Smooth muscle cell (in vitro differentiated cells): ENCODE measurements at regions not wholly inside any gene's neighbourhood (a gene's known extent, or its start where the extent isn't known, plus 50 kb on each side); places are given as distances from the start of the nearest gene placed in this dataset.

Source experiments
- DNase-seq: peaks from one replicate; lab custom pipeline; 2025; ENCODE audit not compliant: unreplicated experiment; lab: John Stamatoyannopoulos, UW
- H2AFZ ChIP-seq: fragments of 200-600 bp; sonication (generic); 2 replicates; pipeline ENCODE4 v1.6.0; 2016; ENCODE audit warnings: antibody characterized with exemption, low read depth, mild to moderate bottlenecking
- H3F3A ChIP-seq: fragments of 200-600 bp; sonication (generic); 2 replicates; pipeline ENCODE4 v1.6.0; 2017; ENCODE audit warnings: antibody characterized with exemption, low read depth
- H3K27ac ChIP-seq: fragments of 200-600 bp; sonication (generic); 2 replicates; pipeline ENCODE4 v1.5.1; 2016; ENCODE audit warnings: low read depth, mild to moderate bottlenecking
- H3K27me3 ChIP-seq: fragments of 200-600 bp; sonication (generic); 2 replicates; pipeline ENCODE4 v1.6.1; 2016; ENCODE audit warnings: low read depth, mild to moderate bottlenecking
- H3K36me3 ChIP-seq: fragments of 200-600 bp; sonication (generic); 2 replicates; pipeline ENCODE4 v1.5.1; 2016; ENCODE audit warnings: low read depth
- H3K4me1 ChIP-seq: fragments of 200-600 bp; sonication (generic); 2 replicates; pipeline ENCODE4 v1.5.1; 2016; ENCODE audit warnings: low read depth
- H3K4me2 ChIP-seq: fragments of 200-600 bp; sonication (generic); 2 replicates; pipeline ENCODE4 v1.6.0; 2016; ENCODE audit warnings: mild to moderate bottlenecking
- H3K4me3 ChIP-seq: fragments of 200-600 bp; sonication (generic); 2 replicates; pipeline ENCODE4 v1.5.1; 2016; ENCODE audit warnings: mild to moderate bottlenecking
- H3K79me2 ChIP-seq: fragments of 200-600 bp; sonication (generic); 2 replicates; pipeline ENCODE4 v1.6.0; 2016; ENCODE audit warnings: low read depth, mild to moderate bottlenecking
- H3K9ac ChIP-seq: fragments of 200-600 bp; sonication (generic); 2 replicates; pipeline ENCODE4 v1.6.0; 2016; ENCODE audit warnings: low read depth
- H3K9me3 ChIP-seq: fragments of 200-600 bp; sonication (generic); replicated peaks from 2 replicates; pipeline ENCODE4 v1.5.1; 2016; ENCODE audit warnings: low read depth
- H4K20me1 ChIP-seq: fragments of 200-600 bp; sonication (generic); 2 replicates; pipeline ENCODE4 v1.6.0; 2016; ENCODE audit warnings: low read depth
- WGBS: methylation state at CpG from one replicate; pipeline ENCODE4 v1.1.7; 2016; ENCODE audit warnings: low lambda C conversion rate; 5-methylcytosine and 5-hydroxymethylcytosine counted together
- TF ChIP-seq, protein P1 (sequence below): fragments of 200-600 bp; sonication (generic); IDR thresholded peaks from 2 replicates; pipeline ENCODE4 v1.5.1; 2017; ENCODE audit warnings: borderline replicate concordance, mild to moderate bottlenecking, antibody characterized with exemption; ENCODE audit not compliant: insufficient read depth, poor library complexity, severe bottlenecking

DNA sequence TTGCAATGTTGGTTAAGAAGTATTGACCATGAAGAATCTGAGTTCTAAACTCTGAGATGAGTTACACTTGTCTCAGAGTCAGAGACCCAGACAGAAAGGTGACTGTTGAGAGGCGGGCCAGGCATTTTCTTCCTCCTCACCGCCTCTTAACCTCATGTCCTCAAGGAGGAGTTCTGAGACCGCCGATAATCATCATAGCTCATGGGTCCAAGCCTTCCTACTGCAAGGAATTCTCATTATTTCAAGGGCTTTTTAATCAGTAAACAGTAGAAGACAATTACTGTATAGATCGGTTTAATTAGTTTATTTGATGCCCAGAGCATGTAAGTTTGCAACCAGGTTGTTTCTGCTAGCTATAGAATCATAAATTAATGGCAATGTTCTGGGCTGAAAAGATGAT lies 382.4 kb upstream of the MMS22L start:
- Histone ChIP-seq H3F3A (no peaks in the 10 kb centered on the region), H3K36me3 (no peaks in the 10 kb centered on the region), H4K20me1 (no peaks in the 10 kb centered on the region), H3K4me1 (peaks cover 18% of the 10 kb centered on the region), H3K27ac (no peak overlapping the region), H3K9ac (no peak overlapping the region), H3K4me2 (no peak overlapping the region), H3K9me3 (no peaks in the 10 kb centered on the region), H3K79me2 (no peaks in the 10 kb centered on the region), H3K4me3 (no peak overlapping the region), H3K27me3 (peaks cover 4% of the 10 kb centered on the region), H2AFZ (no peak overlapping the region)
- 83% methylated on average over 5 of the region's 5 CpGs for WGBS
- DNase-seq = no peak
- TF ChIP-seq, protein P1, sequence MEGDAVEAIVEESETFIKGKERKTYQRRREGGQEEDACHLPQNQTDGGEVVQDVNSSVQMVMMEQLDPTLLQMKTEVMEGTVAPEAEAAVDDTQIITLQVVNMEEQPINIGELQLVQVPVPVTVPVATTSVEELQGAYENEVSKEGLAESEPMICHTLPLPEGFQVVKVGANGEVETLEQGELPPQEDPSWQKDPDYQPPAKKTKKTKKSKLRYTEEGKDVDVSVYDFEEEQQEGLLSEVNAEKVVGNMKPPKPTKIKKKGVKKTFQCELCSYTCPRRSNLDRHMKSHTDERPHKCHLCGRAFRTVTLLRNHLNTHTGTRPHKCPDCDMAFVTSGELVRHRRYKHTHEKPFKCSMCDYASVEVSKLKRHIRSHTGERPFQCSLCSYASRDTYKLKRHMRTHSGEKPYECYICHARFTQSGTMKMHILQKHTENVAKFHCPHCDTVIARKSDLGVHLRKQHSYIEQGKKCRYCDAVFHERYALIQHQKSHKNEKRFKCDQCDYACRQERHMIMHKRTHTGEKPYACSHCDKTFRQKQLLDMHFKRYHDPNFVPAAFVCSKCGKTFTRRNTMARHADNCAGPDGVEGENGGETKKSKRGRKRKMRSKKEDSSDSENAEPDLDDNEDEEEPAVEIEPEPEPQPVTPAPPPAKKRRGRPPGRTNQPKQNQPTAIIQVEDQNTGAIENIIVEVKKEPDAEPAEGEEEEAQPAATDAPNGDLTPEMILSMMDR = no peak

DNA sequence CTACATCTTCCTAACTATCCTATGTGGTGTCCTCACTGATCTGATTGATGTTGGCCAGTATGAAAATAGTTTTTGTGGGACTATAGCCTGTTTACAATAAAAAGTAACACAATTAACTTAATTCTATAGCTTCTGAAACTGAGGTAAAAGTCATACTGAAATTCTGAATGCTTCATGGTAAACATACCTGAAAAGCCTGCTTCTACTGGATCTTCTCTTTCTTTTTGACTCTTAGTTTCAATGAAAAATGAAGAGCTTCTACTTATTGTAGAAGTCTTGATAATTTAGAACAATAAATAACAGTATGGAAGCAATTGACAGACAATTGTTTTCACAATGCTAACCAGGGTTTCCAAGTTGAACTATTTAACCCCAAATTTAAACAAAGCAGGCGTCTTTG lies 383.9 kb upstream of the MMS22L start:
- Histone ChIP-seq H3K4me1 (peaks cover 18% of the 10 kb centered on the region), H3K27me3 (peaks cover 4% of the 10 kb centered on the region), H3K9ac (no peak overlapping the region), H3K79me2 (no peaks in the 10 kb centered on the region), H3K9me3 (no peaks in the 10 kb centered on the region), H4K20me1 (no peaks in the 10 kb centered on the region), H3K4me2 (no peak overlapping the region), H3F3A (no peaks in the 10 kb centered on the region), H3K4me3 (no peak overlapping the region), H2AFZ (no peak overlapping the region), H3K27ac (no peak overlapping the region), H3K36me3 (no peaks in the 10 kb centered on the region)
- TF ChIP-seq, protein P1 = no peak
- 96% methylated on average over 1 of the region's 1 CpG for WGBS
- DNase-seq = no peak

DNA sequence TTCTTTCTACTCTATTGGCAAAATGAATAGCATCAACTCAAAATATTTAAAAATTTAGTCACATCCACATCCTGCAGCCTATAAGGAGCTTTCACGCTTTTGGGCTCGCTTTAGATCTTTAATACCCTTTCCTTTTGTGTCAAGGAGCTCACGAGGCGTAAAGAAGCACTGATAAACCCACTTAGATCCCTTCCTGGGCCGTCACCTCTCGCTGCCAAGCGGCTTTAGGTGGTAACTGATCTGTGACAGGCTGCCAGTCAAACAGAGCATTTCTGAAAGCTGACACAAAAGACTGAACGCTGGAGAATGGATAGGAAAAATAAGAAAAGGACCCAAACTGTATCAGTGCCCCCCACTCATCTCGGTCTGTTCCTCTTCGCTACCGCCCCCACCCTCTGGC lies 385.7 kb upstream of the MMS22L start:
- 50% methylated on average over 11 of the region's 11 CpGs for WGBS
- TF ChIP-seq, protein P1 = no peak
- Histone ChIP-seq H3K4me1 (peaks cover 18% of the 10 kb centered on the region), H4K20me1 (no peaks in the 10 kb centered on the region), H3K9me3 (no peaks in the 10 kb centered on the region), H3K36me3 (no peaks in the 10 kb centered on the region), H3K9ac (no peak overlapping the region), H3F3A (no peaks in the 10 kb centered on the region), H3K4me2 (peak overlapping the region; percentile 70), H3K27ac (no peak overlapping the region), H3K79me2 (no peaks in the 10 kb centered on the region), H2AFZ (peak overlapping the region; percentile 61), H3K4me3 (no peak overlapping the region), H3K27me3 (no peaks in the 10 kb centered on the region)
- DNase-seq = no peak

DNA sequence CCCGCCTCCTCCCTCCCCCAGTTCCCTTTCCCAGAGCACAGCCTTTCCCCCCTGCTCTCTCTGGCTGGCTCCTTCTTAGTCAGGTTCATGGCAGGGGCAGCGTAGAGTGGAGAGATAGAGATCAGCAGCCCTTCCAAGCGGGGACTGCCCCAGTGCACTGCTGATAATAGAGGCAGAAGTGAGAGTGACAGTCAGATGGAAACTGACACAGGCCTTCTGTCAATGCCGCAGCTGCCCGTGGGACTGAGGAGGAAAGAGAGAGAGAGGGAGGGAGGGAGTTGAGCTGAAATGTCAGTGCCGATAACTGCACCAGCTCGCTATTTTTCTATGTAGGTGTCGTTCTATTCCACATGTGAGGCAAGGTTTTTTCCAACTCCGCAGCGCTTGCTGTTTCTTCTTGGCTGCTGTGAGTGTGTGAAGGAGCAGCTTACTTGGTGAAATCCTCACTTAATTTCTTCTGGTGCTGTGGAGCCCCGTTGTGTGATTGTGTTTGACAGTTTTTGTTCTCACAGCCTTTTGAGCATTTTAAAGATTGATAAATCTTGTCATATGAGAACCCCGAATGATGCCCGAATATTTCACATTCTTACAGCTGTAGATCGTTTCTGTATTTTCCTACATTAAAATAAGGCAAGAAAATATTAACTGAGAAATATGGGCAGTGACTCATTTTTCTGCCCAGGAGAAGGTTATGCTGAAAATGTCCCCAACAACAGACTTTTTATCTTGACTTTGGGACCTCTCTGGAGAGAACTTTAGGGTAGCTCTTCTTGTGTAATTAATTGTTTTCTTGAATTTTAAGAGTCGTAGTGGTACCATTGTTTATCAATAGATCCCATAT lies 386.4 kb upstream of the MMS22L start:
- H3K27ac ChIP-seq = no peak overlapping the region
- H3K9ac ChIP-seq = no peak overlapping the region
- H3K4me2 ChIP-seq = peak overlapping the region; percentile 70
- DNase-seq = no peak
- H4K20me1 ChIP-seq = no peaks in the 10 kb centered on the region
- no peaks in the 10 kb centered on the region for H3K36me3 ChIP-seq
- H3F3A ChIP-seq = no peaks in the 10 kb centered on the region
- H2AFZ ChIP-seq = peak overlapping the region; percentile 74
- no peaks in the 10 kb centered on the region for H3K79me2 ChIP-seq
- TF ChIP-seq, protein P1 = no peak
- 49% methylated on average over 15 of the region's 15 CpGs for WGBS
- H3K4me1 ChIP-seq = peaks cover 18% of the 10 kb centered on the region
- no peaks in the 10 kb centered on the region for H3K9me3 ChIP-seq
- no peaks in the 10 kb centered on the region for H3K27me3 ChIP-seq
- peak overlapping the region; percentile 21 for H3K4me3 ChIP-seq
